ENCODE measurements at regions not wholly inside any gene's neighbourhood (a gene's known extent, or its start where the extent isn't known, plus 50 kb on each side); places are given as distances from the start of the nearest gene placed in this dataset.

- H3K4me1 Mint-ChIP-seq = no peaks in the 10 kb centered on the region
- H3K9me3 Mint-ChIP-seq = peaks cover 2% of the 10 kb centered on the region
- H3K4me3 Mint-ChIP-seq = no peak overlapping the region
- DNase-seq (ENCODE audit: low read depth, low spot score) = no peak
- no peaks in the 10 kb centered on the region for H3K27me3 Mint-ChIP-seq (ENCODE audit: low read depth)
- no peaks in the 10 kb centered on the region for H3K36me3 Mint-ChIP-seq (ENCODE audit: low read depth)
- no peak for TF ChIP-seq CTCF (conservative IDR thresholded peaks at IDR 0.05)
- H3K27ac Mint-ChIP-seq (ENCODE audit: unreplicated experiment) = no peak overlapping the region
These were observed 143.4 kb downstream of the NSUN3 start for GRCh38 chr3:94206291-94206690.

- H3K4me1 Mint-ChIP-seq = no peaks in the 10 kb centered on the region
- no peak for DNase-seq (ENCODE audit: low read depth, low spot score)
- no peak for TF ChIP-seq CTCF (conservative IDR thresholded peaks at IDR 0.05)
- H3K36me3 Mint-ChIP-seq (ENCODE audit: low read depth) = no peaks in the 10 kb centered on the region
- H3K27me3 Mint-ChIP-seq (ENCODE audit: low read depth) = no peaks in the 10 kb centered on the region
- H3K27ac Mint-ChIP-seq (ENCODE audit: unreplicated experiment) = no peak overlapping the region
- H3K4me3 Mint-ChIP-seq = no peak overlapping the region
- peaks cover 4% of the 10 kb centered on the region for H3K9me3 Mint-ChIP-seq
These were observed 147.4 kb downstream of the NSUN3 start for GRCh38 chr3:94210256-94210655.

GRCh38 chr3:94217406-94217805 is 154.5 kb downstream of the NSUN3 start:
- Mint-ChIP-seq H3K4me3 (no peak overlapping the region), H3K4me1 (peaks cover 3% of the 10 kb centered on the region), H3K9me3 (no peaks in the 10 kb centered on the region), H3K27ac (ENCODE audit: unreplicated experiment) (no peak overlapping the region), H3K27me3 (ENCODE audit: low read depth) (no peaks in the 10 kb centered on the region), H3K36me3 (ENCODE audit: low read depth) (no peaks in the 10 kb centered on the region)
- no peak for DNase-seq (ENCODE audit: low read depth, low spot score)
- no peak for TF ChIP-seq CTCF (conservative IDR thresholded peaks at IDR 0.05)

GRCh38 chr3:94220426-94220825 is 157.6 kb downstream of the NSUN3 start:
- TF ChIP-seq CTCF (conservative IDR thresholded peaks at IDR 0.05) = no peak
- Mint-ChIP-seq H3K9me3 (no peaks in the 10 kb centered on the region), H3K36me3 (ENCODE audit: low read depth) (no peaks in the 10 kb centered on the region), H3K4me3 (no peak overlapping the region), H3K4me1 (peaks cover 11% of the 10 kb centered on the region), H3K27ac (ENCODE audit: unreplicated experiment) (no peak overlapping the region), H3K27me3 (ENCODE audit: low read depth) (no peaks in the 10 kb centered on the region)
- DNase-seq (ENCODE audit: low read depth, low spot score) = no peak

GRCh38 chr3:94221829-94222228 is 159.0 kb downstream of the NSUN3 start:
- no peak for DNase-seq (ENCODE audit: low read depth, low spot score)
- Mint-ChIP-seq H3K27me3 (ENCODE audit: low read depth) (no peaks in the 10 kb centered on the region), H3K4me1 (peaks cover 21% of the 10 kb centered on the region), H3K4me3 (no peak overlapping the region), H3K36me3 (ENCODE audit: low read depth) (no peaks in the 10 kb centered on the region), H3K27ac (ENCODE audit: unreplicated experiment) (no peak overlapping the region), H3K9me3 (no peaks in the 10 kb centered on the region)
- TF ChIP-seq CTCF (conservative IDR thresholded peaks at IDR 0.05) = no peak

Measured in neural crest cell (in vitro differentiated cells).